DMS79 treated with DMSO at 0.1 percent for 48 hours (cell line): ENCODE measurements at regions not wholly inside any gene's neighbourhood (a gene's known extent, or its start where the extent isn't known, plus 50 kb on each side); places are given as distances from the start of the nearest gene placed in this dataset.

Experiments used
- DNase-seq: peaks from one replicate; lab custom pipeline; 2025; lab: John Stamatoyannopoulos, UW

- no peak for DNase-seq
These were observed 218.8 kb downstream of the TEX29 start for GRCh38 chr13:111539252-111539651.

- no peak for DNase-seq
These were observed 219.5 kb downstream of the TEX29 start for GRCh38 chr13:111539791-111540446.

DNA sequence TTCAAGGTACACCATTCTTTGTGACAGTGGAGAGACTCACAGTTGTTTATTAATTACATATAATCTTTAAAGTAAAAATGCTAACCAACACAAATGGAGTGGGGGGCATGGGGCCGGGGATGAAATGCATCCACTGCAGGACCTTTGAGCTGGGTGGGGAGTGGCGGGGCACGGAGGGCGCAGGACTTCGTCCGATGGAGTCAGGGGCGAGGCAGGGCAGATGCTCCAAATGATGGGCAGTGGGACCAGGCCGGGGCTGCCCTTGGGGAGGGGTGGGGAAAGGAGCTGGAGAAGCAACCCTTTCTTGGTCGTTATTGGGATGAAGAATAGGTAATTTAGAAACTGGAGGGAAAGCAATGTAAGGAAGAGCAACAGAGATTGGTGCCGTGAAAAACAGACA lies 220.0 kb downstream of the TEX29 start:
- DNase-seq: no peak

- no peak for DNase-seq
These were observed 220.9 kb downstream of the TEX29 start for GRCh38 chr13:111541345-111541744.

DNA sequence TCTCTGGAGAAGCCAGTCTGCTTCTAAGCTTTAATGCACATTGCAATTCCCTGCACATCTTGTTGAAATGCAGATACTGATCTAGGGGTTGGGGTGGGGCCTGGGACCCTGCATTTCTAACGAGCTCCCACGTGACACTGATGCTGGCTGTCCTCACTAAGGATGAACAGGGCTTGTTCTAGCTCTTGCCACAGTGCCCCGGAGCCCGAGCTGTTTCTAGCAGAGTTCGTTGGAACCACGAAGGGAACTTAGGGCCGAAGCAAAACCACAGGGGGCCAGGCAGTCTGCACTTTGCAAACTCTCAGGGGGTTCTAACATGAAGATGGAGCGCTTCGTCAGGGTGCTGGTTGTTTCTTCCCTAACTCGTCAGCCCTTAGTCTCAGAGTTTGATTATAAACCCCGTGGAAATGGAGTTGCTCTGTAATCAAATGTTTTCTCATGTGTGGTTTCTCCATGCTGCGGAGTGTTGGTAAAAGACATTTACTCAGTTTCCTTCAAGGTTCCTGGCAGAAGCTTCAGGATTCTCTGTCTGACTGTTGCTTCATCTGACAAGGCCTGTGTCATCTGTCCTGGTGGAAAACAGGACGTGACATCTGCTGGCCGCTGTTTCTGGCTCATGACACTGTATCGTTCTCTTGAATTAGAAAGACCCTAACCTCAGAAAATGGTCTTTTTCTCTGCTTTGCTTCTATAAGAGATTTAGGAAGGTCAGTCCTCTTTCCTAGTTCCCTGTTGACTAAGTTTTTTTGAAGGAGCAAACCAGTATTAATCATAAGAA lies 221.5 kb downstream of the TEX29 start:
- no peak for DNase-seq

DNA sequence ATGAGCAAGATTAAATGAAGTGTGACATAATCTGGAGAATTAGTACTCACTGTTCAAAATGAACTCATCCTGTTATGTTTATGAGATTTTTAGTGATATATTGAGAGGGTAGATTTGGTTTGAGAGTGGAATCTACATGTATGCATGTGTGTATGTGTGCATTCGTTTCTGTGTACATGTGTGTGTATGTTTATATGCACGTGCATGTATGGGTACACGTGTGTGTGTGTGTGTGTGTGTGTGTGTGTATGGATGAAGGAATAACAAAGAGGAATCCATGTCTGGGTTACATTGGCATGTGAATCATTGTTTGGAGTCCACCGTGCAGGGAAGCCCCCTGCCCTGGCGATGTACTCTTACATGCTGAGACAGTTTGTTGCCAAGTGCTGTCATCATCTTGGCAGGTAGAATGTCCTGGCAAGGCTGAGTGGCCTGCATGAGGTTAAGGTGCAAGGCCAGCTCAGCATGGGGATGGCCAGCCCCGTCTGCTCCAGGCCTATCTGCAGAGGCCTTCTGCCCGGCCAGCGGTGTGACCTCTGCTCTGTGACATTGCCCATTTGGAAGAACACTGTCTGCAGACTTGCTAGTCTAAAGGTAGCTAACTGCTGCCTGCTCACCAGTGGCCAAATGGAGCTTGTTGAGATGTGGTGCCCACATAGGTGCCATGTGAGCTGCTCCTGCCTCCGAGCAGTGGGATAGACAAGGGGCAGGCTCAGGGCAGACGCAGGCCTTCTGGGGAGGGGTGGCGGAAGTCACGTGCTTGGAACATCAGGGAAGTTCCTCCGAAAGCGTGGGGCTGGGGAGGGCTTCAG lies 222.3 kb downstream of the TEX29 start:
- no peak for DNase-seq

DNA sequence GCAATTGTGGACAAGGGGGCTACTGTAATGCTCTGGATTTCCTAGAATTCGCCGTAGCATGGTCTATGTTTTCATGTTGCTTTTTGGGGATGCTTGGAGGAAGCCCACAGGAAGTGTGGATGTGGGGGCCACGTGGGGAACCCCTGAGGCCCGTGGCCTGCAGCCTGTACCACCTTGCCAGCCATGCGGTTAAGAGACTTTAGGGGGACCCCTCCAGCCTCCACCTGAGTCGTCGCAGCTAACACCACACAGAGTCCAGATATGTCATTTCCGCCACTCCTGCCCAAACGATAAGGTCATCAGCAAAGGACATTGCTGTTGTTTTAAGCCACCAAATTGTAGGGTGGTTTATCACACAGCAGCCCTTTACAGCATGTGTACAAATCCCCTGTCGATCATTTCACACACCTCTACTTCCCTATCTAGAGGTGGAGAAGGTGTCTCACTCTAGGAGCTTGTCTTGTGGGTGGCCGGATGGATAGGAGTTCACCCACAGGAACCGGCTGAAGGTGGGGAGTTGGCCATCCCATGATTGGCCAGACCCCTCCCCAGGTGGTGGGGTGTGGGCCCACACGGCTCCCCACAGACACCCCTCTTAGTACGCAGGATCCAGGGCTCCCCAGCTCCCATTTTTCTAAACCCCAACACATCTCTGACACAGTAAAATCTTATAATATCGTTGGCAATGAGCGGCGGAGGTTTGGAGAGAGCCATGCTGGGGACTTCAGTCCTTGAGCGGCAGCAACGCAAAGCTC lies 226.7 kb downstream of the TEX29 start:
- DNase-seq: no peak

- no peak for DNase-seq
These were observed 227.4 kb downstream of the TEX29 start for GRCh38 chr13:111547726-111548273.

DNA sequence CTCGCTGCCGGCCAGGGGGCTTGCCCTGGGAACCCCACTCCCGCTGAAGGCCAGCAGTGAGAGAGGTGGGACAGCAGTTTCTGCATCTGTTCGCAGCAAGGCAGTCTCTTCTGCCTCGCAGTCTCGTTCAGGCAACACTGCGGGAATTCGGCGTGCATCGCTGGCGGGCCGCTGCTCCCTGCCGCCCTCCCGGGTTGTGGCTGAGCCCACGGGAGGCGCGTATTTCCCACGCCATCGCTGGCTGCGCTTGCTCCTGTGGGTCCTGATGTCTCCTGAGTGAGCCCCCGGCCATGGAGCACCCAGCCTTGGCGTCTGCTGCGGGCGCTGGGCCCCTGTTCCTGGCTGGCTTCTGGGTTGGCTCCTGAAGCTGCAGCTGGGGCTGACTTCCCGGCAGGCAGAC lies 227.9 kb downstream of the TEX29 start:
- no peak for DNase-seq

GRCh38 chr13:111548805-111549204 lies 228.4 kb downstream of the TEX29 start:
- no peak for DNase-seq

- DNase-seq: no peak
These were observed 229.0 kb downstream of the TEX29 start for GRCh38 chr13:111549464-111549863.

- DNase-seq: no peak
These were observed 229.6 kb downstream of the TEX29 start for GRCh38 chr13:111550062-111550461.

GRCh38 chr13:111551204-111551820 lies 230.9 kb downstream of the TEX29 start:
- DNase-seq: no peak

- DNase-seq: no peak
These were observed 232.6 kb downstream of the TEX29 start for GRCh38 chr13:111552891-111553655.

DNA sequence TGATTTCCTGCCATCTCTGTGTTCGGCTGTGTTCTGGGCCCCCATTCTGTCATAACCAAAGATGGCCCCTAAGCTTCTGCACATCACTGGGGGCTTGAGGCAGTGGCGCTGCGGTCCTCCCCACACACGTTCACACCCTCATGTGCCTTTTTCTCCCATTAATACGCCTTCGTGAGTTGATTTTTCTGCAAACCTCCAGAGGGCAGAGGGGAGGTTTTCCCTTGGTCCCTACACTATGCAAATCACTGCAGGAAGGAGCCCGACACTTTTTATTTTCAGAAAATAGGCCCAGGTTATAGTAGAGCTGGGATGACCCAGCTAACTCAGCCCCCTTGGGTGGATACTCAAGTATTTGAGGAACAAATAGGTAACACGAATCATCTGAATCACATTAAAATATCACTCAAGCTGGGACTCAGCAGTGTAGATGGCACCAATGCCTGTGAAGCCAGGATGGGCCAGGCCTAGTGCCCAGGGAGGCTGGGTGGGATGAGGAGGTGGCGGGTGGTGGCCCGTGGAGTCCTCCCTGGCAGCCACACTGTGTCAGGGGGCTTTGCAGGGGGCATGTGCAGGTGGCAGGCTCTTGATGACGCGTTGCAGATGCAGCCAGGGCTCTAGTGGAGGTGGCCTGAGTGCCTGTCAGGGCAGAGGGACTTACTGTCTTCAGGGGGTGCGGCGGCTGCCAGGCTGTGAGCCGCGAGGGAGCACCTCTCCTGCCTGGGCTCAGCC lies 234.3 kb downstream of the TEX29 start:
- no peak for DNase-seq

DNA sequence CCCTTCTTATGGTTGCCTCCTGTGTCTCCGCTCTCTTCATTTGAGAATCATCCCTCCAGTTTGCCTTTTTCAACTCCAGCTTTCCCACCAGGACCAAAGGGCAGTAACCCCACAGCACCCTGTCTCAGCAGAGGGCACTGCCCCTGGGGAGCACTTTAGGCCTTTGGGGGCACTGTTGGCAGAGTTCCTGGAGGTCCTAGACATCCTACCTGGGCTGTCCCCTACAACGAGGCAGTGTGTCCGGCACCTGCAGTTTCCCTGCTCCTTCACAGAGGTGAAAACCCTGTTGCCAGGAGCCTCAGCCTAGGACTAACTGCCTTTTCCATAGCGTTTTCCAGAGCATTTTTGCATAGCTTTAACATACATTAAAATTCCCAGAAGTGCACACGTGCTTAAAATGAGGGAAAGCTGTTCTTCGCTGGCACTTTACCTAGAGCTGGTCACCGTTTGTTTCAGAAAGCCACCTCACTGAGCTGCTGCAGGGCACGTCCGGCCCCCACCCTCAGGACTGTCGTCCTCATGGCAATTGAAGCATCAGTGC lies 234.9 kb downstream of the TEX29 start:
- DNase-seq: no peak

GRCh38 chr13:111555903-111556302 lies 235.5 kb downstream of the TEX29 start:
- no peak for DNase-seq

- DNase-seq: no peak
These were observed 236.1 kb downstream of the TEX29 start for GRCh38 chr13:111556496-111556895.

- DNase-seq: no peak
These were observed 237.7 kb downstream of the TEX29 start for GRCh38 chr13:111557921-111558699.
